ENCODE measurements at regions not wholly inside any gene's neighbourhood (a gene's known extent, or its start where the extent isn't known, plus 50 kb on each side); places are given as distances from the start of the nearest gene placed in this dataset.
"Not testable (repeated sequence)": the region's sequence is repeated elsewhere in the genome, so short reads cannot be mapped to it uniquely, and the experiment has no call there.

DNA sequence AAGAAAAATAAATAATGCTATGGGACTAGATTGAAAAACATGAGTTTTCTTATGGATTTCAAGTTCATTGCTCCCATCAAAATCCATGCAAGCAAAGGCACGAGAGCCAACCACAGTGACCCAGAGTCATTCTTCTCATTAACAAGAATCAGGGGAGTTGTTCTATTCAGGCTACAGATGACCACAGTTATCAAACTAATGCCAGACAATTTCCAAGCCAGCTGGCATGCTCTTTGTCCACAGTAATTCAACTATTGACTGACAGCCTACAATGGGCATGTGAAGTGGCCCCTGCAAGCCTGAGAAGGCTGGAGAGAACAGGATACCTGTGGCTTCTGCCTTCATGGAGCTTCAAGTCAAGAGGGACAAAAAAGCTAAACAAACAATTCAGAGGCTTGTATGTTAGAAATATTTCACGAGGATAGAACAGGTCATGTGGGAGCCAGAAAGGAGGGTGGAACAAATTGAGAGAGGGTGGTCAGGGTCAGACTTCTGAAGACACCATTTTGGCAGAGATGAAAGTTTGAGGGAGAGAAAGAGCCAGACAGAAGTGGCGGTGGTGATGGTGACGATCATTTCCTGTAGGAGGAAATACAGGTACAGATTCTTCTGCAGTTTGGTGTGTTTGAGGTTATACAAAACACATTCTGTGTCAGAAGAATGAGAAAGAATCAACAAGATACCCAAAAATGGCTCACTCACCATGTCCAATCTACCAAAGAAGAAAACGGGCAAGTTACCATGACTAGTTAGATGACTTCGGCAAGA lies 732.4 kb downstream of the RNF144A start:
- no peak for ATAC-seq

- ATAC-seq, result no peak
Measured at GRCh38 chr2:7653617-7654016, 736.4 kb downstream of the RNF144A start.

DNA sequence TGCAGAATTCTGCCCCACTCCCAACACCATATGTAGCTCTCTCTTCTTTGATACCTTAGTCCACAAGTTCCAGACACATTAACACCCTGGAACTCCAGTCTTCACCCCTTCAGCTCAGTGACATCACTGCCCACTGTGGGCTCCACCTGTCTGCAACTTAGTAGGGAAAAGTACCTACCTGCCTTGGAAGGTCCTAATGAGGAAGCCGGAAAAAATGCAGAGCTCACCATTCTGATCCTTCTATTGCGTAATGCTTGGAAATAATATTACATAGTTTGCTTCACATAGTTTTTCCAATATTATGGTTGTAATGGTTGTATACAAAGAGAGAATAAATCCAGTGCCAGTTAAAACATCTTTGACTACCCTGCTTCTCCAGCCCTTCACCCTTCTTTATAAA lies 738.4 kb downstream of the RNF144A start:
- ATAC-seq, result no peak

GRCh38 chr2:7657526-7657925 lies 740.3 kb downstream of the RNF144A start:
- ATAC-seq, result not testable (repeated sequence)

- no peak for ATAC-seq
Measured at GRCh38 chr2:7658486-7658885, 741.3 kb downstream of the RNF144A start.

DNA sequence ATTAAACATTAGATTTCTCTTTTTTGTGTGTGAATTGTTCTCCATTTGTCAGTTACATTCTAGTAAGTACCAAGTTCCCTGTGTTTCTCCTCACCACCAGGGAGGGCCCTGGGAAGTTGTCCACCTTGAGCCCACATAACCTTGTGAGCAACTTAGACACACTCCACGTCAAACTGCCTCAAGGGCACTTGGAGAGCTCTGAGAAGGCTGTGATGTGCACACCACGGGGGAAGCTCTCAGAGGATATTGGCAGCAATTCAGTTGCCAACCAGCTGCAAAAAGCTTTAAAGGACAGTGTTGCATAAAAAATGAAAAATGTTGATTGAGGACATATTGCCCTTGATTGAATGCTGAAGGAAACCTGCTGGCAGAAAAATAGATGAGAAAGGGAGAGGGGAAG lies 743.6 kb downstream of the RNF144A start:
- ATAC-seq, result no peak

DNA sequence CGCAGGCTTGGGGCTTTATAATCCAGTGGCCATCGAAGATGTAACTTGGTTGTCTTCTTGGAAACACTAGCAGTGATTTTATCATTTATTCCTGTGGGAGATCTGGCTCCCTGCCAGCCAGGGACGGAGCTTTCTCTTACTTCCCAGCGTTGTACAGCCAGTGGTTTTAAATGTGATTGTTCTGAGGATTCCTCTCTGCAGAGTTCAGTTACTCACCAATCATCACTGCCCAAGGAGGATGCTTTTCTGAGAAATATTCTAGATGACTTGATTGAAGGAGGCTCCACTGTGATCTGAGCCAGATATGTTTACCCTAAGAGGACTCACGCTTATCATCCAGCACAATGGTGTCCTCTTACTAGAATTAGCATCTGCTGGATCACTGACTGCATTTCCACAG lies 744.3 kb downstream of the RNF144A start:
- ATAC-seq, result no peak

DNA sequence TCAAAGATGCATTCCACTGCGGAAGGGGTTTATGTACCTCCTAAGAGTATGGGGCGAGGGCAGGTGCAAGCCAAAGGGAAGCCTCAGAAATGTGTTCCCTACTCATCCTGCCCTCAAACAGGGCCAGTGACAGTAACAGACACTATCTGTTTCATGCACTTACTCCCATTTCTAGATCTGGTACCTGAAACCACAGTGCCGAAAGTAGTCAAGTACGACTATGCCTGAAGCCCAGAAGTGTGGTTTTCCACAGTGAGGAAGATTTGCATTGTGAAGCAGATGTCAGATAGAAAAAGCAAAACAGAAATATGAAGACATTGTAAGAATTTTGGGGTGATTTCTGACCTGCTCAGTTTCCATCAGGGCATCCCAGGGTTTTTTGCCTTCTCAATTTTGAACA lies 748.7 kb downstream of the RNF144A start:
- no peak for ATAC-seq

DNA sequence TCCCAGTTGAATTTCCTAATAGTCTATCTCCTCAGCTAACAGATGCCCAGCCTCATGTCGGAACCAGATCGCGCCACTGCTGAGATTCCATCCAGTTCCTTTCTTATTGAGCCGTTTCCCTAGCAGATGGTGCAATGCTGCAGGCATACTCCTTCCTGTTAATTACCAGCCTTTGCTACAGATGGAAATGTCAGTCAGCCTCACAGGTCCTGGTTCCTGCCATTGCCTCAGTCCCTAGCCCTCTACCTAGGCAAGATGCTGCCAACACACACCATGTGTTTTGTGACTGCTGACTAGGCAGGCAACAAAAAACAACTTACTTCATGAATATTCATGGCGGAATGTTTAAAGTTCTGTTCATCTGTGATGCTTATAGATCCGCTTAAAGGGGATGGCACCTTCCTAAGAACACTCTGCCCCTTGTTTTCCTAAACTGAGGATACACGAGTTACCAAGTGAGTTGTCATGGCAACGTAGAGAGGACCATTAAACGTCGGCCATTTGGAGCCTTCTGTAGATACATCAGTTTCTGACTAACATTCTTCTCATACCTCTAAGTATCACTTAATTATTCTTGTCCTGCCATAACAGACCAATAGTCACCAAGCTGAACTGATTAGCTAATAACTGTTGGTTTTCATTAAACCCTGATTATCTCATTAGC lies 749.5 kb downstream of the RNF144A start:
- no peak for ATAC-seq

DNA sequence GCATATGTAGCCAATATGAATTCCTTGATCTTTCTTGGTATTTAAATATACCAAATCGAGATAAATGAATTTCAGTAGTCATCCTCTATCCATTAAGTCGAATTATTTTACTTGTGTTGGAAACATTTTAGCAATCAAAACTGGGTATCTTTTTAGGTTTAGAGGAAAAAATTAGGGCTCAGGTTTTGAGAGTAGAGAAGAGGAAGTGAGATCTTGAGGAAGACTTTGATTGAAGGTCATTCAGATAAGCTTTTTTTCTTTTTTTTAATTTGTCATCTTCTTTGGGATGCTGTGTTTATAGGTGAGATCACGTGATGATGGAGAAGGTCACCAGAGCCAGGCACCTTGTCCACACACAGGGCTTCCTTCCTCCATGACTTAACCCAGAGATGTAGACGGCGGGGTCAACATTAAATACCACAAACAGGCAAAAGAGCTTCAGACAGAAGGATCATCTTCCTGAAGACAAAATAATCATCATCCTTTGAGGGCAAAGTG lies 750.1 kb downstream of the RNF144A start:
- no peak for ATAC-seq

- ATAC-seq, result no peak
Measured at GRCh38 chr2:7670905-7671641, 753.9 kb downstream of the RNF144A start.

DNA sequence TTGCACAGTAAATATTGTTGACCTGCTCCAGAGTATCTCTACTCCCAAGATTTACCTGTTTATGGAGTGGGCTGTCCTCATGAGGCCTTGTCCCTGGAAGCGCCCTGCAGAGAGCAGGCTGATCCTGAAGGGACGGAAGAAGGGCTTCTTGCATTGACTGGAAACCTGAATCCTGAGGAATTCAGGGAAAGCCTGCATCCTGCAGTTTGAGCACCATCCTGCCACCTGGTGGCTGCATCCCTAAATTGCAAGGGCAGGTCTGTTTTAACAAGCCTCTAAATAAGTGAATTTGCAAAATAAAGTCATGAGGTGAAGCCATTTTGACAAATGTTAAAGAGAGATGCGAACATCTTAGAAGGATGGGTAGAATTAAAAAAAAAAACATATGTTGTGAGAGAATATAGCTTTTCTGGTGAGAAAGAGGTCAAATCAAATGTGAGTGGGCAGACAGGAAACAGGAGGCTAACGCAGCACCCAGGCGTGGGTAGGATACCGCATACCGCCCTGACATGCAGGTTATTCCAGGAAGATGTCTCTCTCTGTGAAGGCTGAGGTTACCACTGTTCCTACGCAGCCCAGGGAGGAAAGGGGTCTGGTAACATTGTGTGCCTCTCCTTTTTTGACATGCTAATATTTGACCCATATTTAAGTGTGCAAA lies 754.9 kb downstream of the RNF144A start:
- peak in 1 of 2 donors; percentile 53 for ATAC-seq

GRCh38 chr2:7672685-7673071 lies 755.5 kb downstream of the RNF144A start:
- ATAC-seq, result no peak

DNA sequence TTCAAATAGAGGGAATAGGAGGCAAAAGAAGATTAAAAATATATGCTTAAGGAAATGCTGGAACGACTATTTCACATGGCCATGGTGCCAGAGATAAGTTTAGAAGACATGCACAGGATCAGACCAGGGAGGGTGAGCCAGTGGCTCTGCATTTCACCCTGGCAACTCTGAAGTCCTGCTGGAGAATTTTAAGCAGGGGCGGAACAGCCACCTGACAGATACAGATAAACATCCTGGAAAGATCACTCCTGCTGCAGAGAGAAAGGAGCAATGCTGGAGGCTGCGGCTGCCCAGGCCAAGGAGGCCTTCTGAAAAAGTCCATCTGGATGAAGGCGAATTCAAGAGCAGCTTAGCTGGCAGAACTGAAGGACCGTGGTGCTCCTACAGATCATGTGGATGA lies 755.9 kb downstream of the RNF144A start:
- ATAC-seq, result no peak

GRCh38 chr2:7673853-7674252 lies 756.6 kb downstream of the RNF144A start:
- no peak for ATAC-seq

DNA sequence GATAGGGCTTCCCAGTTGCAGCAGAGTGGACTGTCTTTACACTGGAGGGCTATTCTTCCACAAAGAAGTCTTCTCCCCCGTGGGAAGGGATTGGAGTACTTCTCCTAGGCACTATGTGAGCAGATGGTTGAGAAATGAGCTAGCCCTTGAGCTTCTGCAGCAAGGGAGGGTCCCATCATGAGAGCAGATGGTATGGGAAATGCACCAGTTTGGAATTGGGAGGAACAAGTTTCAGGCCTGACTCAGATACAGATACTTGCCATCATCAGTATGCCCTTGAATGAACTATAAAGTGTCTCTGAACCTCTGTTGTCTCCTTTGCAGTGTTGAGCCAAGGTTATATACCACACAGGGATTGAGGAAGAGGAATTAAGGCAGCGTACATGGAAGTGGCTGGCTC lies 757.4 kb downstream of the RNF144A start:
- ATAC-seq, result no peak

DNA sequence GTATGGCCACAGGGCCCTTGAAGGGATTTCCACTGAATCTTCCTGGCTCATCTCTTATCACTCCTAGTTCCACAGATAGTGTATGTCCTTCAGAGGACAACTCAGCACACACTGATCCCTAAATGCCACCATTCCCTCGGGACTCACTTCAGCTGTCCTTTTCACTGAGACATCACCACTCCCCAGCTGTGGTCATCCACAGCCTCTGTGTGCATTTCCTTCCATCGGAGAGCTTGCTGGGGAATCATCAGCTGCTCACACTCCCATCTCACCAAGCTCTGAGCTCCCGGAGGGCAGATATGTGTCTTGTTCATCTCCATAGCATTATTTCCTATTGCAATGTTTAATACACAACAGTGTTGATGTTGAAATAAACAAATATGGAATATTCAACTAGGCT lies 759.5 kb downstream of the RNF144A start:
- no peak for ATAC-seq

GRCh38 chr2:7681881-7682461 lies 764.8 kb downstream of the RNF144A start:
- no peak for ATAC-seq

DNA sequence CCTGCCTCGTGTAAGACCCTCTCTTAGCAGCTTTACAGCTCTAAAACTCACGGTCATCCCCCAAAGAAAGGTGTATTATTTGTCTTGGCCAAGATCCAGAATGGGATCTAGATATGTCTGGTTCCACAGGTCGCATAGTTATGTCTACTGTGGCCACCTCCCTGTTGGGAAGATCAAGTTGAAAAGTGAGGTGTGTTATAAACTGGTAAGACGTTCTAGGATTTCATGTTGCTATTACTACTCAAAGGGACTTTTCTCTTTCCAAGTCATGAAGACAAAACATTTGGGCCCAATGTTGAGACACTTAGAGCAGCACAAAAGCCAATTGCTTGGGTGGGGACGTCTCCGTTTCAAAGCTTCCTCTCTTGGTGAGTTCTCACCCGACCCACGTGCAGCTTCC lies 766.0 kb downstream of the RNF144A start:
- no peak for ATAC-seq

DNA sequence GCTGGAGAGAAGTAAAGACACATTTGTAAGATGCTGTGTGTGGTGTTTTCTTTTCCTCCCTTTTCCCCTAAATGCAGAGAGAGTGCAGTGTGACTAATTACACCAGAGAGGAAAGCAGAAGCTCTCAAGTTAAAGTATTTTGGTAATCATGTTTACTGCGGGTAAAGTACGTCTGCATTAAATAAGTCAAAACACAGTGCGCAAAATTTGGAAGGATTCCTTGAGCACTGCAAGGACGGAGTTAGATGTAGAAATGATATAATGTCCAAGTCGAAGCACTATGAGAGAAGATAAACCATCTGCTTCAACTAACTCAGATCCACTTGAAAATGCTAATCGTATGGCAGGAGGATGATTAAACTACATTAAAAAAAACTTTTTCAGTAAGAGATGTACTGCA lies 766.5 kb downstream of the RNF144A start:
- ATAC-seq, result no peak

GRCh38 chr2:7685342-7686015 lies 768.3 kb downstream of the RNF144A start:
- no peak for ATAC-seq

DNA sequence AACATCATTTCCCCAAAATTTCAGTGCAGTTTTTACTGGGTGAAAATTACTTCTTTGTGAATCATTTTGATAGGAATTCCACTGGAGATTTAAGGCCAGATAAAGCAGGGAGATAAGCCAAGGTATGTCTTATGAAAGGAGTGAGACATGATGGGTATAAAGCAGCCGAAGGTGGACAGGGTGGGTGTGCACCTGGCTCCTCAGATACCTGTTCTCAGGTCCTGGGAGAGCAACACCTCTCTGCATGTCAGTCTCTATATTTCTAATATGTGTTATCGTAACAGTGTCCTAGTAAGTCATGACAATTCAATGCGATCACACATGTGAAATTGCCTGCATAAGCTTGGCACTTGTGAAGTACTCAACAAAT lies 768.8 kb downstream of the RNF144A start:
- no peak for ATAC-seq
